Ishikawa (cell line): ENCODE measurements at regions not wholly inside any gene's neighbourhood (a gene's known extent, or its start where the extent isn't known, plus 50 kb on each side); places are given as distances from the start of the nearest gene placed in this dataset.

Experiments
- CREB1 ChIP-seq: IDR thresholded peaks from 2 replicates; pipeline ENCODE4 v1.6.1; 2012; ENCODE audit warnings: low read depth
- EGR1 ChIP-seq: IDR thresholded peaks from 2 replicates; pipeline ENCODE4 v1.6.1; 2012
- TEAD4 ChIP-seq: IDR thresholded peaks from 2 replicates; pipeline ENCODE4 v1.6.1; 2012
- USF1 ChIP-seq: IDR thresholded peaks from 2 replicates; pipeline ENCODE4 v1.6.1; 2012
- YY1 ChIP-seq: IDR thresholded peaks from 2 replicates; pipeline ENCODE4 v1.6.1; 2012; ENCODE audit warnings: low read depth
- TF ChIP-seq, protein P1 (sequence below): IDR thresholded peaks from 2 replicates; pipeline ENCODE4 v1.6.1; 2012

GRCh38 chr2:146287281-146287680 is 1557.5 kb upstream of the ACVR2A start:
- TF ChIP-seq YY1 (no peak), USF1 (no peak), TEAD4 (no peak), CREB1 (no peak), EGR1 (no peak)
- TF ChIP-seq, protein P1, sequence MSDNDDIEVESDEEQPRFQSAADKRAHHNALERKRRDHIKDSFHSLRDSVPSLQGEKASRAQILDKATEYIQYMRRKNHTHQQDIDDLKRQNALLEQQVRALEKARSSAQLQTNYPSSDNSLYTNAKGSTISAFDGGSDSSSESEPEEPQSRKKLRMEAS, result no peak
